HG03378 (cell line): ENCODE measurements at regions not wholly inside any gene's neighbourhood (a gene's known extent, or its start where the extent isn't known, plus 50 kb on each side); places are given as distances from the start of the nearest gene placed in this dataset.

ENCODE experiments used
- ATAC-seq: cut with Tn5 transposase; IDR thresholded peaks from one replicate; pipeline ENCODE4 v1.9.1; 2021; ENCODE audit warnings: mild to moderate bottlenecking, moderate library complexity; ENCODE audit not compliant: unreplicated experiment

DNA sequence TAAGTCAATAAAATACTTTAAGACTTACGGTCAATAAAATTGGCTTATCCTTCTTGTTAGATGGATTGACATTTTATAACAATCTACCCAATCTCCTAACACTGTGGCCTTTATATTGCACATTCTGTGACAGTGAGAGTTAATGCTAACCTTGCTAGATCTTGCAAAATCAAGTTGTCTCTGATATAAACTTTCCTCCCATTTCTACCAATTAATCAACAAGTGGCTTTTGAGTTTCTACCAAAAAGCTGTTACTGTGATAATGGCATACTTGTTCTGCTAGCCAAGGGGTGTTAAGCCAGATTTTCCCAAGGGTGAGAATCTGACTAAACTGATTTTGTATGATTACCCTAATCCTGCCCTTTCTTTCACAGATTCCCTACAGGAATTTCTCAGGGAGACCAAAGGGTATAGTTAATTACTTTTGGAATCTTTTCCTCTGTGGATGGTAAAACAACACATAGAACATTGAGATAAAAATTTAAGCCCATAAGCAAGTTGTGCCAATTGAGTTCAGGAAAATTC, 174.1 kb upstream of the SUCLG2 start:
- no peak for ATAC-seq

DNA sequence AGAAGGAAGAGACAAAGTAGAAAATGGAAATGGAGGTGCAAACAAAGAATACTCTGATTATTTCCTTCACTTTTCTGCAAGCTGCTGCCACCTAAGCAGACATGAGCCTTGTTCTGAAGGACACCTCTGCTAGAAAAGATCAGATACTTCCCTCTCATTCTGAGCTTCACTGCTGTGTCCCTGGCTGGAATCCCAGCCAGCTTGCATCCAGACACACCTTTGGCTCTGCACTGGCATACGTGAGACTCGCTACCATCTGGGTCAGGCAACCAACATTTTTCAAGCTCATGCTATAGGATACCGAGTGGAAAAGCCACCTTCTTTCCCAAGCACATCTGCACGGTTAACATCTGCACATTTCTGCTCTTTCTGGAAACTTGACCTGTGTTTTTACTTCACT, 166.7 kb upstream of the SUCLG2 start:
- ATAC-seq: no peak

DNA sequence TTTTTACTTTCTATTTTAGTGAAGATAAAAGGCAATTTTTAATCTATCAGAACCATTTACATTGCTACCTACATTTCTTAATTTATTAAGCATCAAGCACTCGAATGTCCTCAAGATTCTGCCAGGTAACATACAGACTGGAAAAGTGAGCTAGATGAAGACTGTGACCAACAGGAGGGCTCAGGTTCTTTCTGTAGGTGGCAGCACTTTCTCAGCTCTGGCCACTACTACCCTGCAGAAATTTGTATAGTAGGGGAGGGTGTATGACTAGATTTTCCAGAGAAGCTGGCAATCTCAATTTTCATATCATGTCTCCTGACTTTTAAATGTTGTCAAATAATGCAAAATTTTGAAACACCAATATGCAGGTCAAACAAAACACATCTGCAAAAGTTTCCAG, 165.0 kb upstream of the SUCLG2 start:
- ATAC-seq: no peak

DNA sequence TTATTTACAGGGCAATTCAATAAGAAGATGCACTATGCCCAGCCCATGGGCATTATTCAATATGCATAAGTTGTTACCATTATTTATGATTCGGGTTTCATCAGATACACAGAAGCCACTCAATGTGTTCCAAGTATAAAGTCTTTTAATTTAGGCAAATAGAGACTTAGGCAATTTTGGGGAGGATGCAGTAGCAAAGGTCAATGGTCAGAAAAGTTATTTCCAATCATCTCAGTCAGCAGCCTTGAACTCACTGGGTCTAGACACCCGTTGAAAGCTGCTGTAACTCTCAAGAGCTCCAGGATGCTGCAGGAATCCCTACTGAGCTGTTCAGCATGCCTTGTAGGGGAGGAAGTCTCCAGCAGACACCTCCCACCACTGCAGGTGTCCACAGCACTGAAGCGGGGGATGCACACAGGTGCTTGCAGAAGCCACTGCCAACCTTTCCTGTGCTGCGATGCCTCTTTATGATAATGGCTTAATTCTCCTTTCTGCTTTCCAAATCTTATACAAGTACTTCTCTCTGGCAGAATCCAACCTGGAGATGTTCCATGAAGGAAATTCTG, 155.0 kb upstream of the SUCLG2 start:
- ATAC-seq: no peak

DNA sequence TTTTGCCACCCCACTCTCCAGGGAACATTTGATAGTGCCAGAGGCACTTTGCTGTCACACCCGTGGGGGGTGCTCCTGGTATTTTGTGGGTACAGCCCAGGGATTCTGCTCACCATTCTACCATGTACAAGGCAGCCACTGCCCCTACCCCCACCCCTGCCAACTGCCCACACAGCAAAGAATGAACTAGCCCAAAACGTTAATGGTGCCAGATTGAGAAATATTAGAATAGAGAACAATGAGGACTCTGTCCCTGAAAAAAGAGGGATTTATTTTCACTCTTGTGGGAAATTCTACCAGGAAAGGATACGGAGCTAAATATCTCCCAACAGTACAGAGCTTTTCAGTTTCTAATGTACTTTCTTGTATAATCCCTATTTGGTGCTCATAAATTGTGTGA, 154.5 kb upstream of the SUCLG2 start:
- no peak for ATAC-seq

DNA sequence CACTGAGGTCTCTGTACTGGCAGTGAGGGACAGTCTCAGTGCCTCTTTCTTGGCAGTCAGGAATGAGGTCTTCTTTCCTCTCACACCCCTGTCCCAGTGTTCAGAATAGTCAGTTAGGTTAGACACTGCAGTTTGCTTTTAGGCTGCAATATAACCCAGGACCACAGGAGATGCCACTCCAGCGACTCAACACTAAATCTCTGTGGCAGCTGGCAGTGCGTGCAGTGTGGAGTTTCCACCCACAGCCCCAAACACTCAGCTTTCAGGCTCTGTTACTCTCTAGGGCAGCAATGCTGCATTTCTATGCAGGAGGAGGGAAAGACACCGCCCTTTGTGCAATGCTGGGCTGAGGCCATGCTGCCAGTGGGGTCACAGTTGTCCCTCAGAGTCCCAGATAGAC, 150.2 kb upstream of the SUCLG2 start:
- no peak for ATAC-seq

DNA sequence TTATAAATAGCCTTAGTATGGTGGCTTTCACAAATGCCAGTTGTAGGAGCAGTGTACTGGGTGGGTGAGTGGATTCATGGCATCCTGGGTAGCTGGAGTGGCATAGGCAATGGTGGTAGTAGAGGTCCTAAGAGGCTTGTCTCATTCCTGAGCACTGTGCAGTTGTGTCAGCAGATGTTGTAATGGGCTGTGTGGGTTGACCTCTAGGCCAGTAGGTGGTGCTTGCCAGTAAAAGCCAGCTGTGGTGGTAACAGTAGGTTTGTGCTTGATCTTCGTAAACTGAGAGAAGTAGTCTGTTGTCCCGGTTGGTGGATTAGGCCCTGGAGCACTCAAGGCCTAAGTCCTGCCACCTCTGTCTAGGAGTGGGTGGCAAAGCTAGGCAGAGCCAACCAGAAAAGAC, 149.7 kb upstream of the SUCLG2 start:
- ATAC-seq: no peak

DNA sequence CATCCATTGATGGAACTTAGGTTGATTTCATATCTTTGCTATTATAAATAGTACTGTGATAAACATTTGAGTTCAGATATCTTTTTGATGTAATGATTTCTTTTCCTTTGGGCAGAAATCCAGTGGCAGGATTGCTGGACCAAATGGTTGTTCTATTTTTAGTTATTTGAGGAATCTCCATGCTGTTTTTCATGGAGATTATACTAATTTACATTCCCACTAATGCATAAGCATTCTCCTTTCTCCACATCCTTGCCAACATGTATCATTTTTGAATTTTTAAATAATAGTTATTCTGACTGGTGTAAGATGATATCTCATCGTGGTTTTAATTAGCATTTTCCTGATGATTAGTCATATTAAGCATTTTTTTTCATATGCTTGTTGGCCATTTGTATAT, 144.0 kb upstream of the SUCLG2 start:
- ATAC-seq: no peak

DNA sequence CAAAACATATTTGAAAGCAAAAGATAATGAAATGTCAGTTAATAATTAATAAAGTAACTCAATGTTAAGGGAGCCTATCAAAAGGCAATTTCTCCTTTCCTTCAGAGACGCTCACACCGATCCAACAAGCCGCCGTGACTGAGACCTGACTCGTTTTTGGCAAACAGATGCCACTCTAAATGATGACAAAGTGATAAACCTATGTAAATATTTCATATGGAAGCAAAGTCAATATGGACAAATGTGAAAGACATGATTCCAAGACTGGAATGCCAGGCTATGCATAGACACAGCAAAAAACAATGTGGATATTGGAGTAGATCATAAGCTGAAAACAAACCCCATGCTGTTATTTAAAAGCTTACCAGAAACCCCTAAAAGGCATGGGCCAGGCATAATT, 137.2 kb upstream of the SUCLG2 start:
- ATAC-seq: no peak

DNA sequence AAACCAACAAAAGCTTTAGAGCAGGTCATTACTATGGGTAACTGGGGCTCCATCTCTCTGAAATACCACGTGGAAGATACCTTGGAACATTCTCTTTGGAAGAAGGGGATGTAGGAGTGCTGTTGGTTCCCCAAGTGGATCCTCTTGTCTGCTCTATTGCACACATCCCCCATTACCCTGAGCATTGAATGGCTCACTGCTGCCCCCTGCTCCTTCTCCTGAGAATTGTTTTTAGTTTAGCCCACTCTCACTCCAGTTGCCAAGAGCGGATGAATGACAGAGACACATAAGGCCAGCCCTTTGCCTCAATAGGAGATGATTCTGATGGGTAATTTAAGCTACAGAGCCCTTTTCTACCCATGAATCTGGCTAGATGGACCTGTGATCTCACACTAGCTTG, 135.6 kb upstream of the SUCLG2 start:
- ATAC-seq: peak; percentile 92

DNA sequence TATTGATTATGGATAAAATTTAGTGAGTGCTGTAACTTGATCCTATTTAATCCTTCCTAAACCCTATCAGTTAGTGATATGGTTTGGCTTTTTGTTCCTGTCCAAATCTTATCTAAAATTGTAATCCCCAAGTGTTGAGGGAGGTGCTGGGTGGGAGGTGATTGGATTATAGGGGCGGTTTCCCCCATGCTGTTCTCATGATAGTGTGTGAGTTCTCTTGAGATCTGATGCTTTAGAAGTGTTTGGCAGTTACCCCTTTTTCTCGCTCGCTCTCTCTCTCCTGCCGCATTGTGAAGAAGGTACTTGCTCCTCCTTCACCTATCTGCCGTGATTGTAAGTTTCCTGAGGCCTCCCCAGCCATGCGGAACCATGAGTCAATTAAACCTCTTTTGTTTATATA, 134.0 kb upstream of the SUCLG2 start:
- ATAC-seq: no peak

DNA sequence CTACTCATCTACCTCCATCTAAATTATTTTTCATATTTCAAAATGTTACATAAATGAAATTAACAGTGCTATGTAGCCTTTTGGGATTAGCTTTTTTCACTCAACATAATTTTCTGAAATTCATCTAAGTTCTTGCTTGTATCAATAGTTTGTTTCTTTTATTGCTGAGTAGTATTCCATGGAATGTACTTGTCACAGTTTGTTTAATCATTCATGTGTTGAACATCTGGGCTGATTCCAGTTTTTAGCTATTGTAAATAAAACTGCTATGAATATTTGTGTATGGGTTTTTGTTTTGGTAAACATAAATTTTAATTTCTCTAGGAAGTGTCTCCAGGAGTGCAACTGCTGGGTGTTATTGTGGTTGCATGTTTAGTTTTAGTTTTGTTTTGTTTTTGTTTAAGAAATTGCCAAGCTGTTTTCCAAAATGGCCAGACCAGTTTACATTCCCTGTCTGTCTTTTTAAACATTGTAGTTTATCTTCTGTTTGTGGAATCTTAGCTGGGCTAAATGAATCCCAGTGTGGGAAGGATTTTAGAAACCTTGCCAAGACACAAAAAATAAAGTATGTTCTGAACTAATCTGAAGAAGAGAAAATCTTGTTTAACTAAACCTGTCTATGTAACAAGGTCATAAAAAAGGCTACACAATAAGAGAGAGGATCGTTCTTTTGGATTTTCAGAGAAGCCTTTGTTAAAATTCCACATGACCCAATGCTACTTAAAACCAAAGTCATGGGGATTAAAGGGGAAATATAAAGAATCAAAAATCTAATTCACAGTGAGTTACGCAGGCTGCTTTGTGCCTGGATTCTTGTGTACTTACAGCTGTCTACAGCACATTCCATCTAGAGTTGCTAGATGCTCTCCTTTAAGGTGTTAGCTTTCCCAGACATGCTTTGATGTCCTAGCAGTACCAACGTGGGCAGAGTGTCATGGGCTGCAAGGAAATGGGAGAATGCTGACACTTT, 129.2 kb upstream of the SUCLG2 start:
- no peak for ATAC-seq

DNA sequence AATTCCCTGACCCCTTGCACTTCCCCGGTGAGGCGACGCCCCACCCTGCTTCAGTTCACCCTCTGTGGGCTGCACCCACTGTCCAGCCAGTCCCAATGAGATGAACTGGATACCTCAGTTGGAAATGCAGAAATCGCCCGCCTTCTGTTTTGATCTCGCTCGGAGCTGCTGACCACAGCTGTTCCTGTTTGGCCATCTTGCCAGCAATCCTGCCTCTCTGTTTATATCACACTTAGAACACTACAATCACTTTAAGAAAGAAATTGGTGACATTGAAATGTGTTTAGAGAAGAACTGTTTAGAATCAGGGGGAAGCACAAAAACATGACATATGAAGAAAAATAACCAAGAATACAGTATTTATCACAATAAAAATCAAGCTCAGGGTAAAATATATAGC, 127.5 kb upstream of the SUCLG2 start:
- no peak for ATAC-seq

DNA sequence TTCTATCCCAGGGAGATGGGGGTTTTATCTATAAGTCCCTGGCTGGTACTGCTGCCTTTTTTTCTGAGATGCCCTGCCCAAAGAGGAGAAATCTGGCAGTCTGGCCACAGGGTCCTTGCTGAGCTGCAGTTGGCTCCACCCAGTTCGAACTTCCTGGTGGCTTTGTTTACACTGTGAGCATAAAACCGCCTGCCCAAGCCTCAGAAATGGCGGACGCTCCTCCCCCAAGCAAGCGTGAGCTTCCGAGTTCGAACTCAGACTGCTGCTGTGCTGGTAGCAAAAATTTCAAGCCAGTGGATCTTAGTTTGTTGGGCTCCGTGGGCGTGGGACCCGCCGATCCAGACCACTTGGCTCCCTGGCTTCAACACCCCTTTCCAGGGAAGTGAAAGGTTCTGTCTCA, 126.8 kb upstream of the SUCLG2 start:
- no peak for ATAC-seq

DNA sequence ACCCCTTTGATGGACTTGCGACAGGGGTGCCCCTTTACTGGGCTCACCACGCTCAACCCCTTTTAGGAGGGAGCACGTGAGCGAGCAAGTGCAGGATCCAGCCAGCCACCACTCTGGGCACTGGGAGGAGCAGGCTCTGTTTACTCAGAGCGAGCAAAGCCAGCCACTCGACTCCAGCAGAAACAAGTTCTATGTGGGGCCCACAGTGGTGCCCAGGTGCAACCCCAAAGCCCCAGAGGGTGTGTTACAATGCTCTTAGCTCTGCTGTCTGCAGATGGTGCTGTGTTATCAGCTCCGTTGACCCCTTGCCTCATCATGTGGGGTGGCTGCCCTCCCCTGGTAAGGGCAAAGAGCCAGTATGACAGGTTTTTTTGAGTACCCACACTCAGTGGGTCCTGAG, 120.3 kb upstream of the SUCLG2 start:
- no peak for ATAC-seq

DNA sequence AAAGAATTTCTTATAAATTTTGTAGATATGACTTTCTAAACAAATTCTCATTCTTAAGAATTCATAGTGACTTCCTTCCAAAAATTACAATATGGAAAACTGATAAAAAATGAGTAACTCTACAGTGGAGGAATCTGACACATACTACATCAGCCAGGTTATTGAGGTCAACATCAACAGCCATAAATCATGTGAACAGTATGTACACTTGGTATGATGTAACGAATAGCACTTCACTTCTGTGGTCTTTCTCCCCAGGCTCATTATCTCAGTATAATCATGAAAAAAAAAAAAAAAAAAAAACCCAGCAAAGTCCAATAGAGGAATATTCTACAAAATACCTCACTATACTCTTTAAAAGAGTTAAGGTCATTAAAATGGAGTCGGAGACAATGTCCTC, 111.2 kb upstream of the SUCLG2 start:
- ATAC-seq: no peak

DNA sequence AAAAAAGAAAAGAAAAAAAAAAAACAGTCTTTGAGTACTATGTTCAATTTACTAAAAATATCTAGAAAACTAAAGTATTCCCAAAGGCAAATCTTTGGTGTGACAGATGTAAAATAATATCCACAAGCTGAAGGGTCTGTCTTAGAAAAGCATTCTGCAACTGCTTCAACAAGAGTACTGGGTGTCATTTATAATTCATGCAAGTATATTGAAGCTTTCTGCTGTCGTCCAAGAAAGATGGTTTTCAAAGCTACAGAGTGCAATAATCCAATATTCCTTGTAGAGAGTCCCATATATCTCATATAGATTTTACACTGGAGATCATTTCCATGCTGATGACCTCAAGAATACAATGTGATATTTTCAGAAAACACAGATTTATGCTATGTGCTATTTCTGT, 90.9 kb upstream of the SUCLG2 start:
- ATAC-seq: no peak

DNA sequence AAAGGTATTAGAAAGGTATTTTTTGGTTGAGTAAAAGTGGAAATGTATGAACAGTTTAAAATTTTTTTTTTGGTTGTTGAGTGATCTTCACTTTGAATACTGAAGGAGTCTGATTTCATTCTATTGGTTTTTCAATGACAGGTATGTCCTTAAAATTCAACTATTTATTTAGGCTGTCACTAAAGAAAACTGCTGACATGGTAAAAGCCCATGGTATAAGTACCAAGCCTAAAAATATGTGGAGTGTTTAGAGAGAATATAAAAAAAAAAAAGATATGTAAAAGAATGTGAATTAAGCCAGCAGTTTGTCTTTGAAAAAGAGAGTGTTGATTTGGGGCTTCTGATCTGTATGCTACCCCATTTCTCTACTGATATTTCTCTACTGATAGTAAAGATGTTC, 90.3 kb upstream of the SUCLG2 start:
- ATAC-seq: no peak

DNA sequence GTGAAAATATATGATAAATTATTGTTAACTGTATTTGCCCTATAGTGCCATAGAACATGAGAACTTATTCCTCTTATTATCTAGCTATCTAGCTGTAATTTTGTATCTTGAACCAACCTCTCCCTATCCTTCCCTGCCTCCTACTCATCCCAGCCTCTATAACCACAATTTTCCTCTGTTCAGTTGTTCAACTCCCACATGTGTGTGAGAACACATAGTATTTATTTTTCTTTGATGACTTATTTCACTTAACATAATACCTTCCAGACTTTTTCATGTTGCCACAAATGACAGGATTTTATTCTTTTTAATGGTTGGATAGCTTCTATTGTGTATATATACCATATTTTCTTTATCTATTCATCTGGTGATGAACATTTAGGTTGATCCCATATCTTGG, 85.4 kb upstream of the SUCLG2 start:
- ATAC-seq: no peak

DNA sequence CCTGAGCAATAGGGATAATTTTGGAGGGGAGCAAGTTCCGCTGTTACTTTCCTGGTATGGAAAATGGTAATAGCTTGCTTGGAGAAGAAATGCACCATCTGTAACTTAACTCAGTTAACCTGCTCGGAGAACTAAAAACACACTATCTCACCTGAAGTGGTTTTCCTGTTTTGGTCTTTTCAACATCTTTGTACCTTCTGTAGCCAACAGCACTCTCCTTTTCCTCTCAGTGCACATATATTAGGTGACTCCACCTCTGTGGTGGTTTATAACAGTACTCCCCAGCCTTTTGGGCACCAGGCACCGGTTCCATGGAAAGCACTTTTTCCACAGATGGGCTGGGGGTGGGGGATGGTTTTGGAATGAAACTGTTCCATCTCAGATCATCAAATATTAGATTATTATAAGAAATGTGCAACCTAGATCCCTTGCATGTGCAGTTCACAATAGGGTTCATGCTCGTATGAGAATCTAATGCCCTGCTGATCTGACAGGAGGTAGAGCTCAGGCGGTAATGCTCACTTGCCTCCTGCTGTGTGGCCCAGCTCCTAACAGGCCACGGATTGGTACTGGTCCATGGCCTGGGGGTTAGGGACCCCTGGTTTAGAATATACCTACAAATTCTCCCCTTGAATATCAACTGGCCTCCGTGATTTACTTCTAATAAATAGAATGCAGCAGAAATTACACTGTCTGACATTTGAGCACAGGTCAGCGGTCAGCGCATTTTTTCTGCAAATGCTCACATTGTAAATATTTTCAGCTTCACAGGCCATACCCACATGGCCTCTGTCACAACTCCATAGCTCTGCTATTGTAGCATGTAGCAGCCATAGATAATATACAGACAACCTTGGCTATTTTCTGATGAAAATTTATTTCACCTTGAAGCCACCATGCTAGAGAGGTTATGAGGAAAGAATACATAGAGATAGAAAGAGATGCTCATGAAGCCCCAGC, 83.8 kb upstream of the SUCLG2 start:
- no peak for ATAC-seq

DNA sequence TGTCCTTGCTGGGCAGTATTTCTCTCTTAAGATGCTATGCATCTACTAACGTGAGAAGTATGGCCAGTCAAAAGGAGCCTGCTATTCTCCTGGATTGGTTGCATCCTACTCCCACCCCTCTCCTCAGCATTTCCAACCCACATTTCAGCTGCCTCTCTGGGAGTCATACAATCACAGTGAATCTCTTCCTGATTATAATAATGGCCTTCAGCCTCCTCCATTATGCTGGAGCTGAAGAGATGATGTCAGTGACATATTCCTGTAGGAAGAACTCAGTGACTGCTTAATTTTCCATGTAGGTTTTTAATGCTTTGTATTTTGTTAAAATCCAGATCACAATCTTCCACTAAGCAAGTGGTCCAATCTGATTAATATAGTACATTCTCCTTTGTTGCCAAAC, 82.7 kb upstream of the SUCLG2 start:
- no peak for ATAC-seq
